ENCODE measurements at regions not wholly inside any gene's neighbourhood (a gene's known extent, or its start where the extent isn't known, plus 50 kb on each side); places are given as distances from the start of the nearest gene placed in this dataset.

GRCh38 chr7:9125246-9125645 lies 691.8 kb downstream of the NXPH1 start:
- no peak for TF ChIP-seq KLF1 (tag by site-specific recombination; IDR thresholded peaks at IDR 0.05)
- TF ChIP-seq TCF7L2 (IDR thresholded peaks at IDR 0.05; ENCODE audit: borderline replicate concordance, low read depth, low read length) = no peak
- TF ChIP-seq PBX3 (CRISPR knock-in tag; IDR thresholded peaks at IDR 0.05) = no peak
- no peak for TF ChIP-seq ZBTB26 (tag by site-specific recombination; optimal IDR thresholded peaks at IDR 0.05)
- TF ChIP-seq ZNF324 (tag by site-specific recombination; IDR thresholded peaks at IDR 0.05) = no peak

All from HEK293 (cell line).